ENCODE measurements at regions not wholly inside any gene's neighbourhood (a gene's known extent, or its start where the extent isn't known, plus 50 kb on each side); places are given as distances from the start of the nearest gene placed in this dataset.

GRCh38 chr1:98503771-98504170 is 157.8 kb upstream of the SNX7 start:
- Mint-ChIP-seq H3K4me3 (no peak overlapping the region), H3K4me1 (no peaks in the 10 kb centered on the region), H3K36me3 (ENCODE audit: low read depth) (no peaks in the 10 kb centered on the region), H3K27ac (no peak overlapping the region), H3K27me3 (no peaks in the 10 kb centered on the region)
- DNase-seq (no peak), ATAC-seq (no peak)
- H3K9me3 ChIP-seq (ENCODE audit: control insufficient read depth, low read length, poor library complexity, severe bottlenecking), result no peaks in the 10 kb centered on the region

DNA sequence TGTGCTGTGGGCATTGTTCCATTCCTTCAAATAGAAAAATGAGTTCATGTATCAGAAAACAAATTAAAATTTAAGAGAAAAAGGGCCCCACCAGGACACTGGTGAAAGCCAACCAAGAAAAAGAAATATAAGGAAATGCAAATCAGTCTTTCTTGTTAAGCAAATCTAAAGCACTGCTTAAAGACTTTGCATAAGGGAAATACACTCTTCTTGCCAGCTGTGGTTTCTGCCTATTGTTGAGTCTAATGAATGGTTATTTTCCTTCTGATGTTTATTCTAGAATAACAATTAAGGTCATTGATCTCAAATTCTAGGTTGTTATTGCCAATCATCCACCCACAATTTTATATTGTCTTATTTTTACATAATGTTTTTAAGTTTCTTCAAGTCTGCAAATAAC is 158.6 kb upstream of the SNX7 start:
- H3K4me1 Mint-ChIP-seq, result no peaks in the 10 kb centered on the region
- DNase-seq (no peak), ATAC-seq (no peak)
- H3K27me3 Mint-ChIP-seq, result no peaks in the 10 kb centered on the region
- no peaks in the 10 kb centered on the region for H3K36me3 Mint-ChIP-seq (ENCODE audit: low read depth)
- H3K9me3 ChIP-seq (ENCODE audit: control insufficient read depth, low read length, poor library complexity, severe bottlenecking), result no peaks in the 10 kb centered on the region
- no peak overlapping the region for H3K27ac Mint-ChIP-seq
- no peak overlapping the region for H3K4me3 Mint-ChIP-seq

DNA sequence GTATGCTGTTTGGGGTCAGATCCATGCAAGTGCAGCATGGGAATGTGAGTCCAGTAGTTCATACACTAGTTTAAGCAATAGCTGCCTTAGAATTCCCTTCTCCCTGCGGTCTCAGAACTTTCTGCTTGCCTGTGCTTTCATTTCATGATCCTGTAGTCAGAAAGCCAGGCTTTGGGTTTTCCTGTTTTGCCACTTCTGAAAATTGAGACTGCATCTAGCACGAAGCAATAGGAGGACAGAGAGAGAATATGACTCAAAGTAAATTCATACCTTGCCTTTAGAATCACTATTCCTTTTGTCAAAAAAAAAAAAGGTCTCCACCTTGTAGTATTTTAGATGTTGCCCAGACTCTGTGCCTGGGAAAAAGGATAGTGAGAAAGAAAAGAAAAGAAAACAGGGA is 161.2 kb upstream of the SNX7 start:
- H3K4me1 Mint-ChIP-seq, result no peaks in the 10 kb centered on the region
- H3K27me3 Mint-ChIP-seq, result no peaks in the 10 kb centered on the region
- no peak overlapping the region for H3K4me3 Mint-ChIP-seq
- DNase-seq (no peak), ATAC-seq (no peak)
- no peaks in the 10 kb centered on the region for H3K9me3 ChIP-seq (ENCODE audit: control insufficient read depth, low read length, poor library complexity, severe bottlenecking)
- no peaks in the 10 kb centered on the region for H3K36me3 Mint-ChIP-seq (ENCODE audit: low read depth)
- H3K27ac Mint-ChIP-seq, result no peak overlapping the region

DNA sequence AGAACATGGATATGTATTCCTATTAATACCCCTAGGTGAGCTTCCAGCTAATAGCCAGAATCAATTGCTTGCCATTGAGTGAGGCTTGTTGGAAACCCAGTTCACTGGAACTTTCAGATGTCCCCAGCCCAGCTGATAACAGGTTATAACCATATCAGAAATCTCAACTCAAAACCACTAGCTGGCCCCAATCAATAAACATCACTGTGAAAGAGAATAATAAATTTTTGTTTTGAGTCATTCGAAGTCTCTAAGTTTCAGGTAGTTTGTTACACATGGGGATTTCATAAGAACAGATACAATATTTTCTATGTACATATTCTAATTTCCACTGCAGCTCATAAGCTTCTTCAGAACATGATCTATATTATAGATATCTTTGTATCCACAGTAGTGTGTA is 162.9 kb upstream of the SNX7 start:
- H3K9me3 ChIP-seq (ENCODE audit: control insufficient read depth, low read length, poor library complexity, severe bottlenecking), result no peaks in the 10 kb centered on the region
- H3K4me3 Mint-ChIP-seq, result no peak overlapping the region
- no peak for ATAC-seq
- no peak for DNase-seq
- H3K36me3 Mint-ChIP-seq (ENCODE audit: low read depth), result no peaks in the 10 kb centered on the region
- no peak overlapping the region for H3K27ac Mint-ChIP-seq
- H3K4me1 Mint-ChIP-seq, result no peaks in the 10 kb centered on the region
- no peaks in the 10 kb centered on the region for H3K27me3 Mint-ChIP-seq

- no peaks in the 10 kb centered on the region for H3K9me3 ChIP-seq (ENCODE audit: control insufficient read depth, low read length, poor library complexity, severe bottlenecking)
- ATAC-seq, result no peak
- H3K4me1 Mint-ChIP-seq, result no peaks in the 10 kb centered on the region
- DNase-seq, result no peak
- H3K4me3 Mint-ChIP-seq, result no peak overlapping the region
- no peak overlapping the region for H3K27ac Mint-ChIP-seq
- H3K36me3 Mint-ChIP-seq (ENCODE audit: low read depth), result no peaks in the 10 kb centered on the region
- H3K27me3 Mint-ChIP-seq, result no peaks in the 10 kb centered on the region
Measured at GRCh38 chr1:98497497-98497896, 164.0 kb upstream of the SNX7 start.

- no peak for ATAC-seq
- H3K9me3 ChIP-seq (ENCODE audit: control insufficient read depth, low read length, poor library complexity, severe bottlenecking), result no peaks in the 10 kb centered on the region
- no peak overlapping the region for H3K27ac Mint-ChIP-seq
- peaks cover 7% of the 10 kb centered on the region for H3K27me3 Mint-ChIP-seq
- no peaks in the 10 kb centered on the region for H3K4me1 Mint-ChIP-seq
- H3K36me3 Mint-ChIP-seq (ENCODE audit: low read depth), result no peaks in the 10 kb centered on the region
- H3K4me3 Mint-ChIP-seq, result no peak overlapping the region
- no peak for DNase-seq
Measured at GRCh38 chr1:98496256-98496995, 165.1 kb upstream of the SNX7 start.

- no peak for ATAC-seq
Measured at GRCh38 chr1:98493469-98493868, 168.1 kb upstream of the SNX7 start.

DNA sequence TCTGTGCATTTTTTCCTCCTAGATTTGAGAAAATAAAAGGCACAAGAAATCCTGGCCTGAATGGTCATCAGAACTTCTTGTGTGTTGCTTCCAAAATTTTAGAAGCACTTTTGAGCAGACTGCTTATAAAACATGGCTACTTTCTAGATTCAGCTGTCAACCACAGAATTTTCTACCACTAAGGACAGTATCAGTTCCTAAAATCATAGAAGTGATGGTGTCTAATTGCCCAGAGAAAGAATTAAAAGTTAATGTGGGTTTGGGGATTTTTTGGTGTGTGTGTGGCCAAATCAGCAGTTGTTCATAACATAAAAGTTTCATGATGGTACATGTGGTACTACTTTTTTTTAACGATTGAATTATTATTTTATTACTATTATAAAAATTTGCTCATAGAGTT is 171.4 kb upstream of the SNX7 start:
- no peaks in the 10 kb centered on the region for H3K36me3 Mint-ChIP-seq (ENCODE audit: low read depth)
- H3K4me3 Mint-ChIP-seq, result no peak overlapping the region
- no peak overlapping the region for H3K27ac Mint-ChIP-seq
- no peaks in the 10 kb centered on the region for H3K9me3 ChIP-seq (ENCODE audit: control insufficient read depth, low read length, poor library complexity, severe bottlenecking)
- H3K4me1 Mint-ChIP-seq, result no peaks in the 10 kb centered on the region
- ATAC-seq (no peak), DNase-seq (no peak)
- H3K27me3 Mint-ChIP-seq, result peaks cover 22% of the 10 kb centered on the region

More at GRCh38 chr1:98493469-98493868, 168.1 kb upstream of the SNX7 start:
- H3K9me3 ChIP-seq (ENCODE audit: control insufficient read depth, low read length, poor library complexity, severe bottlenecking), result no peaks in the 10 kb centered on the region
- H3K27ac Mint-ChIP-seq, result no peak overlapping the region
- no peaks in the 10 kb centered on the region for H3K36me3 Mint-ChIP-seq (ENCODE audit: low read depth)
- H3K27me3 Mint-ChIP-seq, result peaks cover 18% of the 10 kb centered on the region
- DNase-seq, result no peak
- no peaks in the 10 kb centered on the region for H3K4me1 Mint-ChIP-seq
- no peak overlapping the region for H3K4me3 Mint-ChIP-seq

DNA sequence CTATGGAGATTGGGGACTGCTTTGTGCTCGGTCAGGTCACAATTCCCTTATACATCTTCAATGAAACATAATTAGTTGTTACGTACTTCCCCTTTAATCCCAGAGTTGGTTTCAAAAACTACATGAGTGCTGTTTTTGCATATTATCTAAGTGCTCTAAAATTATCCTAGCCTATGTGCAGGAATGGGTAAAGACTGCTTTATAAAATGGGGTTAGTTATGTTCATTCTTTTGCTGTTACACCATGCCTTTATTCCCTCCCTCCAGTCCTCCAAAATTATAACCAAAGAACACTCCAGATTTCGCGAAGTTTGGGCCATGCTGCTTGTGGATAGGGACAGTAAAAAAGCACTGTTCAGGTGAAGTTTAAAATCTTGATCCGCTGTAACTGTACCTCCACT is 173.9 kb upstream of the SNX7 start:
- H3K4me3 Mint-ChIP-seq, result no peak overlapping the region
- DNase-seq (no peak), ATAC-seq (no peak)
- H3K27me3 Mint-ChIP-seq, result peaks cover 33% of the 10 kb centered on the region
- no peaks in the 10 kb centered on the region for H3K9me3 ChIP-seq (ENCODE audit: control insufficient read depth, low read length, poor library complexity, severe bottlenecking)
- no peaks in the 10 kb centered on the region for H3K36me3 Mint-ChIP-seq (ENCODE audit: low read depth)
- no peaks in the 10 kb centered on the region for H3K4me1 Mint-ChIP-seq
- H3K27ac Mint-ChIP-seq, result no peak overlapping the region

DNA sequence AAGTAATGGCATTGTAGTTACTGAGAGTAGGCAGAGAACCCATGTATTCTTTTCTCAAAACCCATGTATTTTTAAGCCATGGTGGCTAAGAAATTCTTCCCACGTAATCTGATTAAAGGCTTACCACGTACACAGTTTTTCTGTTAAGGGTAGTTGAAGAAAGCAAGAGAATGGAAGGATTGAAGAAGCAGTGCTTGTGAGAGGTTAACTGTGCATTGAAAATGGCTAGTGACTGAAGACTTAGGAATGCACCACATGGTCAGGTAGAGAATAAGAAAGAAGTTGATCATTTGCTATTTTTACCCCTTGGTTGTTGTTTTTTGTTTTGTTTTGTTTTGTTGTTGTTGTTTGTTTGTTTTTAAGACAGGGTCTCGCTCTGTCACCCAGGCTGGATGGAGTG is 178.9 kb upstream of the SNX7 start:
- no peaks in the 10 kb centered on the region for H3K9me3 ChIP-seq (ENCODE audit: control insufficient read depth, low read length, poor library complexity, severe bottlenecking)
- Mint-ChIP-seq H3K36me3 (ENCODE audit: low read depth) (no peaks in the 10 kb centered on the region), H3K4me3 (no peak overlapping the region), H3K27ac (no peak overlapping the region), H3K4me1 (no peaks in the 10 kb centered on the region), H3K27me3 (peaks cover 38% of the 10 kb centered on the region)
- DNase-seq (no peak), ATAC-seq (no peak)

- no peaks in the 10 kb centered on the region for H3K4me1 Mint-ChIP-seq
- no peaks in the 10 kb centered on the region for H3K9me3 ChIP-seq (ENCODE audit: control insufficient read depth, low read length, poor library complexity, severe bottlenecking)
- H3K36me3 Mint-ChIP-seq (ENCODE audit: low read depth), result no peaks in the 10 kb centered on the region
- no peak overlapping the region for H3K27ac Mint-ChIP-seq
- no peak for ATAC-seq
- no peak for DNase-seq
- no peak overlapping the region for H3K4me3 Mint-ChIP-seq
- peaks cover 40% of the 10 kb centered on the region for H3K27me3 Mint-ChIP-seq
Measured at GRCh38 chr1:98480271-98480670, 181.2 kb upstream of the SNX7 start.

- no peaks in the 10 kb centered on the region for H3K9me3 ChIP-seq (ENCODE audit: control insufficient read depth, low read length, poor library complexity, severe bottlenecking)
- H3K4me1 Mint-ChIP-seq, result no peaks in the 10 kb centered on the region
- H3K27me3 Mint-ChIP-seq, result peaks cover 42% of the 10 kb centered on the region
- no peak for DNase-seq
- H3K4me3 Mint-ChIP-seq, result no peak overlapping the region
- H3K36me3 Mint-ChIP-seq (ENCODE audit: low read depth), result no peaks in the 10 kb centered on the region
- ATAC-seq, result no peak
- no peak overlapping the region for H3K27ac Mint-ChIP-seq
Measured at GRCh38 chr1:98478121-98478520, 183.4 kb upstream of the SNX7 start.

- H3K4me3 Mint-ChIP-seq, result no peak overlapping the region
- ATAC-seq (no peak), DNase-seq (no peak)
- no peak overlapping the region for H3K27ac Mint-ChIP-seq
- no peaks in the 10 kb centered on the region for H3K4me1 Mint-ChIP-seq
- H3K36me3 Mint-ChIP-seq (ENCODE audit: low read depth), result no peaks in the 10 kb centered on the region
- no peaks in the 10 kb centered on the region for H3K9me3 ChIP-seq (ENCODE audit: control insufficient read depth, low read length, poor library complexity, severe bottlenecking)
- H3K27me3 Mint-ChIP-seq, result peaks cover 25% of the 10 kb centered on the region
Measured at GRCh38 chr1:98472878-98473277, 188.6 kb upstream of the SNX7 start.

DNA sequence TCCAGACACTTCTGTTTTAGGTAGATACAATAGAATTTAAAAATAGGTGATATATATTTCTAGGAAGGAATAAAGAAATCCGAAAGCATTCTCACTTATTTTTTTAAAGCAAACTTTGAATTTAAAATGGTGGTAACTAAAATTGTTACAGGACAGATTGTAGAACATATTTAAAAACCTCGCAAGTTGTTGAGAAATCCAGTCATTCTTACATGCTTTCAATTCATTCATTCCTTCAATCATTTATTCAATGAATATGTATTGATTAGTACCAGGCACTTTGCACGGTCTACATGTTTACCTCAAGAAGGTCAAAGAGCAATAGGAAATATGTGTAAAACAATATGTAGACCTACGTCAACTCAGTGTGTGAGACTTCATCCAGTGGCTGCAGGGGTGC is 189.9 kb upstream of the SNX7 start:
- Mint-ChIP-seq H3K27me3 (peaks cover 23% of the 10 kb centered on the region), H3K4me1 (no peaks in the 10 kb centered on the region), H3K4me3 (no peak overlapping the region), H3K36me3 (ENCODE audit: low read depth) (no peaks in the 10 kb centered on the region), H3K27ac (no peak overlapping the region)
- no peak for DNase-seq
- H3K9me3 ChIP-seq (ENCODE audit: control insufficient read depth, low read length, poor library complexity, severe bottlenecking), result no peaks in the 10 kb centered on the region
- no peak for ATAC-seq
